GM21529 (cell line): ENCODE measurements at regions not wholly inside any gene's neighbourhood (a gene's known extent, or its start where the extent isn't known, plus 50 kb on each side); places are given as distances from the start of the nearest gene placed in this dataset.
A peak's percentile ranks its signal among the peaks of the same experiment; 100 is the strongest.
"Not testable (repeated sequence)": the region's sequence is repeated elsewhere in the genome, so short reads cannot be mapped to it uniquely, and the experiment has no call there.

ENCODE experiments used
- ATAC-seq: cut with Tn5 transposase; IDR thresholded peaks from one replicate; pipeline ENCODE4 v1.9.1; 2021; ENCODE audit not compliant: unreplicated experiment

- ATAC-seq: peak; percentile 51
Measured at GRCh38 chr3:171980578-171981270, 58.7 kb upstream of the FNDC3B start.

- no peak for ATAC-seq
Measured at GRCh38 chr3:171981271-171981605, 58.1 kb upstream of the FNDC3B start.

GRCh38 chr3:171982828-171983227 lies 56.5 kb upstream of the FNDC3B start:
- ATAC-seq: no peak

GRCh38 chr3:171983685-171984084 lies 55.7 kb upstream of the FNDC3B start:
- ATAC-seq: not testable (repeated sequence)

GRCh38 chr3:171984883-171985282 lies 54.5 kb upstream of the FNDC3B start:
- no peak for ATAC-seq

GRCh38 chr3:171986176-171986575 lies 53.2 kb upstream of the FNDC3B start:
- ATAC-seq: no peak

- ATAC-seq: no peak
Measured at GRCh38 chr3:171986757-171987518, 52.4 kb upstream of the FNDC3B start.
